Pancreas (tissue), 10 donors: ENCODE measurements at regions not wholly inside any gene's neighbourhood (a gene's known extent, or its start where the extent isn't known, plus 50 kb on each side); places are given as distances from the start of the nearest gene placed in this dataset.
A peak's percentile ranks its signal among the peaks of the same experiment; 100 is the strongest.

Experiments
- ATAC-seq, 4 donors: fragments of 200-7000 bp; cut with Tn5 transposase; one replicate each; pipeline versions ENCODE4 v1.8.0 to v1.9.1; 2020; ENCODE audit warnings: mild to moderate bottlenecking in 4 of 4, moderate library complexity in 4 of 4
- DNase-seq, 6 donors: peaks; one replicate each; pipeline ENCODE4 v3.0.0-alpha.2; 2020
- FAIRE-seq: peaks from 2 replicates; lab custom pipeline; 2012; peaks lifted over from hg19 to GRCh38; lab: Jason Lieb, UNC
- H3K27ac ChIP-seq, 4 donors: fragments of 200-600 bp; sonication (generic); 1 replicate in 3 of 4; 2 replicates in 1 of 4; pipeline versions ENCODE4 v1.5.0 to v1.8.0; 2020
- H3K27me3 ChIP-seq, 4 donors: fragments of 200-600 bp; one replicate each; pipeline ENCODE4 v1.8.0; 2021
- H3K36me3 ChIP-seq, 3 donors: fragments of 200-600 bp; sonication (generic) in 1 of 3; one replicate each; pipeline versions ENCODE4 v1.5.0 to v1.8.0; 2020 to 2021
- H3K4me1 ChIP-seq, 3 donors: fragments of 200-600 bp; one replicate each; pipeline ENCODE4 v1.8.0; 2021
- H3K4me3 ChIP-seq, 4 donors: fragments of 200-600 bp; sonication (generic) in 2 of 4; one replicate each; pipeline versions ENCODE4 v1.5.0 to v1.8.0; 2020 to 2021
- H3K9me3 ChIP-seq, 4 donors: fragments of 200-600 bp; one replicate each; pipeline ENCODE4 v1.8.0; 2021
- WGBS, 2 donors: extraction: QIAGEN DNeasy Blood & Tissue Kit; methylation state at CpG; one replicate each; pipeline ENCODE4 v1.1.7; 2013; 5-methylcytosine and 5-hydroxymethylcytosine counted together
- intact Hi-C, 3 donors: fragments of 100-400 bp; cut with DNase I; formaldehyde crosslinking; loops; one replicate each; pipeline versions ENCODE4 v1.11.1 to v1.14.2; 2022
- TF ChIP-seq, protein P1 (sequence below), 4 donors: fragments of 200-600 bp; sonication (generic) in 3 of 4; IDR thresholded peaks; one replicate each; pipeline versions ENCODE4 v1.5.0 to v1.8.0; 2021; ENCODE audit warnings: antibody characterized with exemption in 4 of 4
- donor health status: healthy with polysubstance abuse.
- donor health status: DM: no; HTN: no; CAD: no; lungs with moderate emphysema.
- donor health status: DM: no; HTN: no; CAD: no.
- donor health status: control.
- donor health status: control.
- donor health status: Bipolar disorder and iron deficiency.
- donor health status: DM: yes; HTN: yes; CAD: no.
- donor health status: DM: no; HTN: no; CAD: no.
- donor health status: DM: no; HTN: no; CAD: no.
- donor health status: DM: yes; HTN: yes; CAD: no.

DNA sequence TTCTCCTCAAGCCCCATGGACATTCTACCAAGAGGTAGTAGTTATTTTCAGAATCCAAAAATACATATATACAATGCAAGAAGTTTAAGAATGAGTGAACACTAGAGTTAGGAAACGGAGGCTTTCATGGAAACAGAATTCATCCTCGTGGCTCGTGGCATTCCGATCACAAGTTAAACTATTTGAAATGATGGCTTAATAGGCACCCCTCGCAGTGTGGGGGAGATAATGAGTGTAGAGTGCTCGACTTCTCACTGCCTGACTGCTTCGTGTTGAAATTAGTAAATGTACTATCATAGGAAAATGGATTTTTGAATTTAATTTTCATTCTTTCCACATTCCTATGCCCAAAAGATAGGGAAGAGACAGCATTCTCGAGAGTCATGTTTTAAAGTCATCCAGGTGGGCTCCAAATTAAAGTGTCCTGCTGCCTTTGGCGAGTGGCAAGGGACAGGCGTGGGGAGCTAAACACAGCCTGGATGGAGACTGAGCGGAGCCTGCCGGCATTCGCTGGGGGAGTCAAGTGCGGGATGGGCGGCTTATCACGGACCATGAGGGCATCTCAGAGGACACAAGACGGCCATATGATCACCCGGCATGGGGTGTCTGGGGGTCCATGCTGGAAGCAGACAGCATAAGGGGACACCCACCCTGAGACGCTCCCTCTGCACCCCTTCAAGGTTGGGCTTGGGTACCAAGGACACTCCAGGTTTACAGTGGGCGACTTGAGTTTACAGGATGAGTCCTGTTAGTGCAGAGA is 165.2 kb downstream of the TEX29 start:
- DNase-seq, result peak in 1 of 6 donors; percentile 41
- WGBS, 2 donors, result 68 to 78% methylated on average over 20 of the region's 20 CpGs
- no peak for ATAC-seq

DNA sequence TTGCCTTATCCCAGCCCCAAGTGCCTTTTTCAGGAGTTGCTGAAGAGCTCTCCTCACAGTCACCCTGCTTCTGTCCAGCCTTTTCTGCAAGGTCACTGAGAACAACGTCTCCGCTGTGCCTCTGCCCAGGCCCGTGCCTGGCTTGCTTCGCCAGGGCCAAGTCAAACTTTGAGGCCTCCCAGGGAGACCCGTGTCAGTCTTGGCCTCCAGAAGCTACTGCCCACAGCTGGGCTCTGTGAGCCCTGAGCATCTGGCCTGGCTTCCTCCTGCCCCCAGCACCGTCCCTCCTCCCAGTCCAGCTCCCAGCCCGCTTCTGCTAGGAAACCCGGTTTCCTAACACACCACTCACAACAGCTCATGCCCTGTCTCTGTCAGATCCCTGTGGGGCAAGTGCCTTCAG is 165.9 kb downstream of the TEX29 start:
- FAIRE-seq (no peak), ATAC-seq (no peak), DNase-seq (peak in 1 of 6 donors; percentile 22)
- Histone ChIP-seq H3K36me3 (no peaks in the 10 kb centered on the region), H3K27ac (no peak overlapping the region), H3K4me1 (no peaks in the 10 kb centered on the region), H3K4me3 (no peak overlapping the region), H3K9me3 (no peaks in the 10 kb centered on the region), H3K27me3 (no peaks in the 10 kb centered on the region)
- TF ChIP-seq, protein P1, sequence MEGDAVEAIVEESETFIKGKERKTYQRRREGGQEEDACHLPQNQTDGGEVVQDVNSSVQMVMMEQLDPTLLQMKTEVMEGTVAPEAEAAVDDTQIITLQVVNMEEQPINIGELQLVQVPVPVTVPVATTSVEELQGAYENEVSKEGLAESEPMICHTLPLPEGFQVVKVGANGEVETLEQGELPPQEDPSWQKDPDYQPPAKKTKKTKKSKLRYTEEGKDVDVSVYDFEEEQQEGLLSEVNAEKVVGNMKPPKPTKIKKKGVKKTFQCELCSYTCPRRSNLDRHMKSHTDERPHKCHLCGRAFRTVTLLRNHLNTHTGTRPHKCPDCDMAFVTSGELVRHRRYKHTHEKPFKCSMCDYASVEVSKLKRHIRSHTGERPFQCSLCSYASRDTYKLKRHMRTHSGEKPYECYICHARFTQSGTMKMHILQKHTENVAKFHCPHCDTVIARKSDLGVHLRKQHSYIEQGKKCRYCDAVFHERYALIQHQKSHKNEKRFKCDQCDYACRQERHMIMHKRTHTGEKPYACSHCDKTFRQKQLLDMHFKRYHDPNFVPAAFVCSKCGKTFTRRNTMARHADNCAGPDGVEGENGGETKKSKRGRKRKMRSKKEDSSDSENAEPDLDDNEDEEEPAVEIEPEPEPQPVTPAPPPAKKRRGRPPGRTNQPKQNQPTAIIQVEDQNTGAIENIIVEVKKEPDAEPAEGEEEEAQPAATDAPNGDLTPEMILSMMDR (IDR thresholded peaks at IDR 0.05), result no peak
- intact Hi-C loops, result no loop called here
- WGBS, 2 donors, result 79 to 87% methylated on average over 8 of the region's 8 CpGs

More for the DNA sequence above, 165.2 kb downstream of the TEX29 start:
- no peak for FAIRE-seq
- H3K27me3 ChIP-seq, result no peaks in the 10 kb centered on the region
- no peaks in the 10 kb centered on the region for H3K36me3 ChIP-seq
- TF ChIP-seq, protein P1 (IDR thresholded peaks at IDR 0.05), result no peak
- intact Hi-C loops, result no loop called here
- no peak overlapping the region for H3K27ac ChIP-seq
- no peaks in the 10 kb centered on the region for H3K9me3 ChIP-seq
- H3K4me1 ChIP-seq, result no peaks in the 10 kb centered on the region
- H3K4me3 ChIP-seq, result no peak overlapping the region

DNA sequence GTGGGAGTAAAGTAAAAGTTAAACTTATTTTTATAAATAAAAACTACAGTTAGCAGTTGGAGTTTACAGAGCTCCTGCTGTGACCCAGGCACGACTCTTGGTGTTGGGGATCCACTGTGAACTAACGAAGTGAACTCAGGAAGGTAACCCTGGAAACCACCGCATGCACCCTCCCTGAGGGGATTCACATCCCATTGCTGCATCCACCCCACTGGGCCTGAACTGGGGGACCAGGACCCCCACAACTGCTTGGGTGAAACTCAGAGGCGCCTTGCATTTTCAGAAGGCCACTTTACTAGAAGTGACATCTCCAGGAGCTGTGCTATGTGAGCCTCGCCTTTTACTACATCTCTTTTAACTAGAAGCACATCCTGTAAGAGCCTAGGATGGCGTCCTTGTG is 166.4 kb downstream of the TEX29 start:
- H3K27ac ChIP-seq, result no peak overlapping the region
- FAIRE-seq (no peak), DNase-seq (peak in 1 of 6 donors; percentile 18), ATAC-seq (no peak)
- no peaks in the 10 kb centered on the region for H3K9me3 ChIP-seq
- H3K27me3 ChIP-seq, result no peaks in the 10 kb centered on the region
- WGBS, 2 donors, result 74 to 85% methylated on average over 6 of the region's 6 CpGs
- H3K36me3 ChIP-seq, result no peaks in the 10 kb centered on the region
- TF ChIP-seq, protein P1 (IDR thresholded peaks at IDR 0.05), result no peak
- H3K4me3 ChIP-seq, result no peak overlapping the region
- intact Hi-C loops, result no loop called here
- no peaks in the 10 kb centered on the region for H3K4me1 ChIP-seq

DNA sequence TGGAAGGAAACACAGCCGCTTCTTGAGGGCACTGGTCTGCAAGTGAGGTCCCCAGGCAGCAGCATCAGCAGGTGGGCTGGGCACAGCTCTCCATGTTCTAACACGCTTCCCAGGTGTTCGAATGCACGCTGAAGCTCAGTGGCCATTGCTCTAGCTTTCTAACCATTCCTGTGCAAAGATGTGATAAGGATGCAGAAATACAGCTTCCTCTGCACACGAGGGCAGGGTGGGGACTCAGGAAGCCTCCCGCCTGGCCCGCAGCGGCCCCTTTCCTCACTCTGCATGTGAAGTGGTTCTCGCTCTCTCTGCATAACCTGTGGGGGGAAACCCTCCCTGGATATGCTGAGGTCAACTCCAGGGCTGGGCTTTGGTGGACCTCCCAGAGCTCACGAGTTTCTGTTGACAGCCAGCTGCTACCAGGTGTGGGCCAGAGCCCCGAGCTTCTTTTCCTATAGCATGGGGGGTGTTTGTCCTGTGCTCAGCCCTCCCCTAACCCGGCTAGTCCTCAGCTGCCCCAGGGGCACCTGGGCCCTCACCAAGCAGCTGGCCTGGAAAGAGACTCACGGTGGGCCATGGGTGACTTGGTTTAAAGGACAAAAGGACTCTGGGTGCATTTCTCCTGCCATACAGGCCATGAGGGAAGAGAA is 168.2 kb downstream of the TEX29 start:
- peak in 2 of 6 donors; percentile 3 to 14 for DNase-seq
- no peak overlapping the region for H3K4me3 ChIP-seq
- no peaks in the 10 kb centered on the region for H3K27me3 ChIP-seq
- H3K27ac ChIP-seq, result no peak overlapping the region
- H3K4me1 ChIP-seq, result no peaks in the 10 kb centered on the region
- TF ChIP-seq, protein P1 (IDR thresholded peaks at IDR 0.05), result no peak
- no peak for FAIRE-seq
- H3K36me3 ChIP-seq, result no peaks in the 10 kb centered on the region
- H3K9me3 ChIP-seq, result no peaks in the 10 kb centered on the region
- no peak for ATAC-seq
- 63 to 67% methylated on average over 13 of the region's 13 CpGs for WGBS, 2 donors
- intact Hi-C loops, result no loop called here

DNA sequence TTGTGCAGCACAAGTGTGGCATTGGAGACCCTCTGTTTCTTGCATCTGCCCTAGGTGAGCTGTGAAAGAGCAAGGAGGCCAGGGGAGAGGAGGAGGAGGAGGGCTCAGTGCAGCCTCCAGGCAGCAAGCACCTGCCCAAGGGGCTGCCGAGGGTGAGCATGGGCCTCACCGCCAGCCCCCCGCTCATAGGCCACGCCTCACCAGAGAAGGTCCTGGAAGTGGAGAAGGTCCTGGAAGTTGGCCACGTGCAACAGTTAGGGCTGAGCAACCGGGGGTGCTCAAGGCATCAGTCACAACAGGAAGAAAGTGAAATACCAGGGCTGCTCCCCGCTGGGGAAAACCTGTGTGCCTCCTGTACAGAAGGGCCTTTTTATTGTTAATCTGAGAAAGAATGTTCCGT is 168.9 kb downstream of the TEX29 start:
- Histone ChIP-seq H3K4me3 (no peak overlapping the region), H3K9me3 (no peaks in the 10 kb centered on the region), H3K27ac (no peak overlapping the region), H3K27me3 (no peaks in the 10 kb centered on the region), H3K4me1 (no peaks in the 10 kb centered on the region), H3K36me3 (no peaks in the 10 kb centered on the region)
- 69 to 71% methylated on average over 8 of the region's 8 CpGs for WGBS, 2 donors
- TF ChIP-seq, protein P1 (IDR thresholded peaks at IDR 0.05), result no peak
- intact Hi-C loops, result no loop called here
- DNase-seq (no peak), FAIRE-seq (no peak), ATAC-seq (no peak)
